Spleen (tissue), 7 donors: ENCODE measurements at regions not wholly inside any gene's neighbourhood (a gene's known extent, or its start where the extent isn't known, plus 50 kb on each side); places are given as distances from the start of the nearest gene placed in this dataset.

Source experiments
- POLR2A ChIP-seq, 3 donors: fragments of 450-650 bp; IDR thresholded peaks; one replicate each; pipeline ENCODE4 v1.5.1; 2017; ENCODE audit warnings: antibody characterized with exemption in 3 of 3, mild to moderate bottlenecking in 1 of 3
- TF ChIP-seq, protein P1 (sequence below), 11 experiments: fragments of 200-600 bp in 7 of 11; fragments of 450-650 bp in 4 of 11; sonication (generic) in 4 of 11; IDR thresholded peaks in 8 of 11; conservative IDR thresholded peaks in 3 of 11; 1 replicate in 7 of 11; 2 replicates in 4 of 11; pipeline versions ENCODE4 v1.4.0 to v1.8.0; 2016 to 2021; ENCODE audit warnings: antibody characterized with exemption in 11 of 11, inconsistent platforms in 4 of 11, mild to moderate bottlenecking in 1 of 11
- donor health status: DM: no; HTN: no; CAD: no; lungs with moderate emphysema.
- donor health status: DM: no; HTN: no; CAD: no.
- donor health status: DM: no; HTN: no; CAD: no.

DNA sequence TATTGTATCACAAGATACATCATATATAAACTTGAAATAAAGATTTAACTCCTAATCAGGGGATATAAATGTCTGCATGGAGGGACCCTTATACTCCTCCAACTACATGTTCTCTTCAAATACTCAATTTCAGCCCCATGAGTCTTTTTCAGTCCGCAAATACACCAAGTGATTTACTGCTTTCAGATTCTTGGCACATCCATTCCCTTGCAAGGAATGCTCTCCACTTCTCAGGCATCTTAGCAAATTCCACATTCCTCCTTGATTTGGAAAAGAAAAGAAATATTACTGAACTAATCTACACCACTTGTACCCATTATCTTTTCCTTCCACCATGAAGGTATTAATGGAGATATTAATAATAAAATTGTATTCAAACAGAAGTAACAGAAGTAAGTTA, 999.4 kb upstream of the GJE1 start:
- TF ChIP-seq POLR2A (IDR thresholded peaks at IDR 0.05), result no peak
- TF ChIP-seq, protein P1, sequence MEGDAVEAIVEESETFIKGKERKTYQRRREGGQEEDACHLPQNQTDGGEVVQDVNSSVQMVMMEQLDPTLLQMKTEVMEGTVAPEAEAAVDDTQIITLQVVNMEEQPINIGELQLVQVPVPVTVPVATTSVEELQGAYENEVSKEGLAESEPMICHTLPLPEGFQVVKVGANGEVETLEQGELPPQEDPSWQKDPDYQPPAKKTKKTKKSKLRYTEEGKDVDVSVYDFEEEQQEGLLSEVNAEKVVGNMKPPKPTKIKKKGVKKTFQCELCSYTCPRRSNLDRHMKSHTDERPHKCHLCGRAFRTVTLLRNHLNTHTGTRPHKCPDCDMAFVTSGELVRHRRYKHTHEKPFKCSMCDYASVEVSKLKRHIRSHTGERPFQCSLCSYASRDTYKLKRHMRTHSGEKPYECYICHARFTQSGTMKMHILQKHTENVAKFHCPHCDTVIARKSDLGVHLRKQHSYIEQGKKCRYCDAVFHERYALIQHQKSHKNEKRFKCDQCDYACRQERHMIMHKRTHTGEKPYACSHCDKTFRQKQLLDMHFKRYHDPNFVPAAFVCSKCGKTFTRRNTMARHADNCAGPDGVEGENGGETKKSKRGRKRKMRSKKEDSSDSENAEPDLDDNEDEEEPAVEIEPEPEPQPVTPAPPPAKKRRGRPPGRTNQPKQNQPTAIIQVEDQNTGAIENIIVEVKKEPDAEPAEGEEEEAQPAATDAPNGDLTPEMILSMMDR (IDR thresholded peaks at IDR 0.05 in 8 of 11, conservative IDR thresholded peaks at IDR 0.05 in 3 of 11), result no peak
